ENCODE measurements at regions not wholly inside any gene's neighbourhood (a gene's known extent, or its start where the extent isn't known, plus 50 kb on each side); places are given as distances from the start of the nearest gene placed in this dataset.
"Not testable (repeated sequence)": the region's sequence is repeated elsewhere in the genome, so short reads cannot be mapped to it uniquely, and the experiment has no call there.

- not testable (repeated sequence) for DNase-seq (ENCODE audit: low spot score)
Observed at GRCh38 chr13:76659074-76659473, 227.1 kb downstream of the KCTD12 start.

GRCh38 chr13:76656500-76656899, 229.7 kb downstream of the KCTD12 start:
- DNase-seq (ENCODE audit: low spot score): no peak

- no peak for DNase-seq (ENCODE audit: low spot score)
Observed at GRCh38 chr13:76656056-76656455, 230.1 kb downstream of the KCTD12 start.

- no peak for DNase-seq (ENCODE audit: low spot score)
Observed at GRCh38 chr13:76654263-76654662, 231.9 kb downstream of the KCTD12 start.

- no peak for DNase-seq (ENCODE audit: low spot score)
Observed at GRCh38 chr13:76651286-76651685, 234.9 kb downstream of the KCTD12 start.

- DNase-seq (ENCODE audit: low spot score): no peak
Observed at GRCh38 chr13:76647550-76647949, 238.7 kb downstream of the KCTD12 start.

- no peak for DNase-seq (ENCODE audit: low spot score)
Observed at GRCh38 chr13:76646946-76647345, 239.3 kb downstream of the KCTD12 start.

GRCh38 chr13:76645632-76646031, 240.6 kb downstream of the KCTD12 start:
- DNase-seq (ENCODE audit: low spot score): no peak

- DNase-seq (ENCODE audit: low spot score): no peak
Observed at GRCh38 chr13:76644906-76645305, 241.3 kb downstream of the KCTD12 start.

- DNase-seq (ENCODE audit: low spot score): no peak
Observed at GRCh38 chr13:76643596-76643995, 242.6 kb downstream of the KCTD12 start.

- no peak for DNase-seq (ENCODE audit: low spot score)
Observed at GRCh38 chr13:76641056-76641455, 245.1 kb downstream of the KCTD12 start.

GRCh38 chr13:76638882-76639281, 247.3 kb downstream of the KCTD12 start:
- no peak for DNase-seq (ENCODE audit: low spot score)

GRCh38 chr13:76638181-76638580, 248.0 kb downstream of the KCTD12 start:
- DNase-seq (ENCODE audit: low spot score): no peak

GRCh38 chr13:76637641-76638141, 248.5 kb downstream of the KCTD12 start:
- no peak for DNase-seq (ENCODE audit: low spot score)

GRCh38 chr13:76636829-76637228, 249.4 kb downstream of the KCTD12 start:
- no peak for DNase-seq (ENCODE audit: low spot score)

- DNase-seq (ENCODE audit: low spot score): no peak
Observed at GRCh38 chr13:76635232-76636230, 250.7 kb downstream of the KCTD12 start.

- DNase-seq (ENCODE audit: low spot score): no peak
Observed at GRCh38 chr13:76634431-76635191, 251.6 kb downstream of the KCTD12 start.

- DNase-seq (ENCODE audit: low spot score): no peak
Observed at GRCh38 chr13:76632401-76633044, 253.7 kb downstream of the KCTD12 start.

- no peak for DNase-seq (ENCODE audit: low spot score)
Observed at GRCh38 chr13:76630629-76631230, 255.5 kb downstream of the KCTD12 start.

GRCh38 chr13:76622315-76623040, 263.7 kb downstream of the KCTD12 start:
- DNase-seq (ENCODE audit: low spot score): no peak

GRCh38 chr13:76621705-76622104, 264.5 kb downstream of the KCTD12 start:
- DNase-seq (ENCODE audit: low spot score): no peak
